ENCODE measurements at regions not wholly inside any gene's neighbourhood (a gene's known extent, or its start where the extent isn't known, plus 50 kb on each side); places are given as distances from the start of the nearest gene placed in this dataset.

- TF ChIP-seq, protein P1, sequence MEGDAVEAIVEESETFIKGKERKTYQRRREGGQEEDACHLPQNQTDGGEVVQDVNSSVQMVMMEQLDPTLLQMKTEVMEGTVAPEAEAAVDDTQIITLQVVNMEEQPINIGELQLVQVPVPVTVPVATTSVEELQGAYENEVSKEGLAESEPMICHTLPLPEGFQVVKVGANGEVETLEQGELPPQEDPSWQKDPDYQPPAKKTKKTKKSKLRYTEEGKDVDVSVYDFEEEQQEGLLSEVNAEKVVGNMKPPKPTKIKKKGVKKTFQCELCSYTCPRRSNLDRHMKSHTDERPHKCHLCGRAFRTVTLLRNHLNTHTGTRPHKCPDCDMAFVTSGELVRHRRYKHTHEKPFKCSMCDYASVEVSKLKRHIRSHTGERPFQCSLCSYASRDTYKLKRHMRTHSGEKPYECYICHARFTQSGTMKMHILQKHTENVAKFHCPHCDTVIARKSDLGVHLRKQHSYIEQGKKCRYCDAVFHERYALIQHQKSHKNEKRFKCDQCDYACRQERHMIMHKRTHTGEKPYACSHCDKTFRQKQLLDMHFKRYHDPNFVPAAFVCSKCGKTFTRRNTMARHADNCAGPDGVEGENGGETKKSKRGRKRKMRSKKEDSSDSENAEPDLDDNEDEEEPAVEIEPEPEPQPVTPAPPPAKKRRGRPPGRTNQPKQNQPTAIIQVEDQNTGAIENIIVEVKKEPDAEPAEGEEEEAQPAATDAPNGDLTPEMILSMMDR (IDR thresholded peaks at IDR 0.05), result no peak
- TF ChIP-seq EP300 (IDR thresholded peaks at IDR 0.05) (no peak), POLR2A (IDR thresholded peaks at IDR 0.05) (no peak)
These were observed 100.2 kb upstream of the CCDC112 start for GRCh38 chr5:115396688-115397087.
